ENCODE measurements at regions not wholly inside any gene's neighbourhood (a gene's known extent, or its start where the extent isn't known, plus 50 kb on each side); places are given as distances from the start of the nearest gene placed in this dataset.
A peak's percentile ranks its signal among the peaks of the same experiment; 100 is the strongest.

GRCh38 chr15:55108858-55109518, 87.8 kb downstream of the RSL24D1 start:
- TF ChIP-seq, protein P1, sequence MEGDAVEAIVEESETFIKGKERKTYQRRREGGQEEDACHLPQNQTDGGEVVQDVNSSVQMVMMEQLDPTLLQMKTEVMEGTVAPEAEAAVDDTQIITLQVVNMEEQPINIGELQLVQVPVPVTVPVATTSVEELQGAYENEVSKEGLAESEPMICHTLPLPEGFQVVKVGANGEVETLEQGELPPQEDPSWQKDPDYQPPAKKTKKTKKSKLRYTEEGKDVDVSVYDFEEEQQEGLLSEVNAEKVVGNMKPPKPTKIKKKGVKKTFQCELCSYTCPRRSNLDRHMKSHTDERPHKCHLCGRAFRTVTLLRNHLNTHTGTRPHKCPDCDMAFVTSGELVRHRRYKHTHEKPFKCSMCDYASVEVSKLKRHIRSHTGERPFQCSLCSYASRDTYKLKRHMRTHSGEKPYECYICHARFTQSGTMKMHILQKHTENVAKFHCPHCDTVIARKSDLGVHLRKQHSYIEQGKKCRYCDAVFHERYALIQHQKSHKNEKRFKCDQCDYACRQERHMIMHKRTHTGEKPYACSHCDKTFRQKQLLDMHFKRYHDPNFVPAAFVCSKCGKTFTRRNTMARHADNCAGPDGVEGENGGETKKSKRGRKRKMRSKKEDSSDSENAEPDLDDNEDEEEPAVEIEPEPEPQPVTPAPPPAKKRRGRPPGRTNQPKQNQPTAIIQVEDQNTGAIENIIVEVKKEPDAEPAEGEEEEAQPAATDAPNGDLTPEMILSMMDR (IDR thresholded peaks at IDR 0.05; ENCODE audit: poor library complexity), result peak; percentile 56
- no peak for TF ChIP-seq EZH2 (IDR thresholded peaks at IDR 0.05; ENCODE audit: borderline replicate concordance)

Measured in hepatocyte (in vitro differentiated cells).